22Rv1 (cell line): ENCODE measurements at regions not wholly inside any gene's neighbourhood (a gene's known extent, or its start where the extent isn't known, plus 50 kb on each side); places are given as distances from the start of the nearest gene placed in this dataset.

Experiments used
- CTCF ChIP-seq: fragments of 450-650 bp; IDR thresholded peaks from 2 replicates; pipeline ENCODE4 v1.5.1; 2017; ENCODE audit warnings: mild to moderate bottlenecking
- ZFX ChIP-seq: fragments of 450-650 bp; IDR thresholded peaks from 2 replicates; pipeline ENCODE4 v1.6.1; 2017; ENCODE audit warnings: antibody characterized with exemption, borderline replicate concordance

DNA sequence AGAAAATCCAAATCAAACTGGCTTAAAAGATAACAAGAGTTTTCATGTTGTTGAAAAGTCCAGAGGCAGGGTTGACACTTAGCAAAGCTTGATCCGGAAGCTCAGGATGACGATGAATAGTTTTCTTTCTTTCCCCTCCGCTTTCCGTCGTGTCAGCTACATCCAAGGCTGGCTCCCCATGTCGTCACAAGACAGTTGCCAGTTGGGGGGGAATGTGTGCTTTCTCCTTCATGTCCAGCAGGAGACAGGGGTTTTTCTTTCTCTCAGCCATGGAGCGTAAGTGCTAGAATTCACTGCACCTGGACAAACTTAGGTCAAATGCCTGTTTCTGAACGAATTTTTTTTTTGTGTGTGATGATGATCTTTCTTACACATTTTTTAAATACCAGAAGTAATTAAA lies 273.8 kb upstream of the RGMA start:
- TF ChIP-seq CTCF (no peak), ZFX (no peak)
